Spleen (tissue), 7 donors: ENCODE measurements at regions not wholly inside any gene's neighbourhood (a gene's known extent, or its start where the extent isn't known, plus 50 kb on each side); places are given as distances from the start of the nearest gene placed in this dataset.

Experiments
- CTCF ChIP-seq, 11 experiments: fragments of 200-600 bp in 7 of 11; fragments of 450-650 bp in 4 of 11; sonication (generic) in 4 of 11; IDR thresholded peaks in 8 of 11; conservative IDR thresholded peaks in 3 of 11; 1 replicate in 7 of 11; 2 replicates in 4 of 11; pipeline versions ENCODE4 v1.4.0 to v1.8.0; 2016 to 2021; ENCODE audit warnings: antibody characterized with exemption in 11 of 11, inconsistent platforms in 4 of 11, mild to moderate bottlenecking in 1 of 11
- POLR2A ChIP-seq, 3 donors: fragments of 450-650 bp; IDR thresholded peaks; one replicate each; pipeline ENCODE4 v1.5.1; 2017; ENCODE audit warnings: antibody characterized with exemption in 3 of 3, mild to moderate bottlenecking in 1 of 3
- donor health status: DM: no; HTN: no; CAD: no; lungs with moderate emphysema.
- donor health status: DM: no; HTN: no; CAD: no.
- donor health status: DM: no; HTN: no; CAD: no.

GRCh38 chr12:115542656-115543055 lies 734.8 kb downstream of the MED13L start:
- TF ChIP-seq POLR2A (IDR thresholded peaks at IDR 0.05) = no peak
- TF ChIP-seq CTCF (IDR thresholded peaks at IDR 0.05 in 8 of 11, conservative IDR thresholded peaks at IDR 0.05 in 3 of 11) = no peak
